Right atrium auricular region (tissue), 2 donors: ENCODE measurements at regions not wholly inside any gene's neighbourhood (a gene's known extent, or its start where the extent isn't known, plus 50 kb on each side); places are given as distances from the start of the nearest gene placed in this dataset.

ENCODE experiments used
- DNase-seq: peaks from one replicate; pipeline ENCODE4 v3.0.0-alpha.2; 2019; ENCODE audit warnings: low spot score
- H3K27ac ChIP-seq, 2 donors: fragments of 200-600 bp; sonication (generic); 1 replicate in 1 of 2; 2 replicates in 1 of 2; pipeline ENCODE4 v1.5.1; 2016 to 2019
- H3K27me3 ChIP-seq, 2 donors: fragments of 200-600 bp; sonication (generic); one replicate each; pipeline versions ENCODE4 v1.5.1 to v1.6.0; 2017 to 2019
- H3K36me3 ChIP-seq: fragments of 200-600 bp; sonication (generic); one replicate; pipeline ENCODE4 v1.5.1; 2016
- H3K4me1 ChIP-seq, 2 donors: fragments of 200-600 bp; sonication (generic); one replicate each; pipeline versions ENCODE4 v1.5.1 to v1.6.0; 2017 to 2019
- H3K4me3 ChIP-seq, 2 donors: fragments of 200-600 bp; sonication (generic); 1 replicate in 1 of 2; 2 replicates in 1 of 2; pipeline ENCODE4 v1.5.1; 2017 to 2019; ENCODE audit warnings: mild to moderate bottlenecking in 1 of 2, moderate library complexity in 1 of 2
- H3K9me3 ChIP-seq, 2 donors: fragments of 200-600 bp; sonication (generic); one replicate each; pipeline ENCODE4 v1.5.1; 2019
- TF ChIP-seq, protein P1 (sequence below), 2 donors: fragments of 200-600 bp; sonication (generic); IDR thresholded peaks; one replicate each; pipeline ENCODE4 v1.5.1; 2019; ENCODE audit warnings: antibody characterized with exemption in 2 of 2

DNA sequence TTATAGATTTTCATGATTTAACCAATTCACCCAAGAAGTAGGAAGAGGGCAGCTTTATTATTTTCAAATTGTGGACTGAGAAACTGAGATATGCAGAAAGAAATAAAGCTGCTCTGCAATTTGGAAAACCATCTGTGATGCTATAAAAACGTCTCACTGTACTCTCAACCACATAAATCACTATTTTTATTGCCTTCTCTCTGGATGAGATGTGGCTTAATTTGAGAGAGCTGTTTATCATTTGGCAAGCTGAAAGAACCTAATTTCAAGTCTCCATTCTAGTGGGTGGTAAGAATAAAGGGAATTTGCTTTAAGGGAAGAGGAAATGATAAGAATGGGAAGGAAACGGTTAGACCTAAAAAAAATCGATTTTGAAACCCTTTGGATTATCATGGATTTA, 49.9 kb upstream of the CYP1B1 start:
- H3K9me3 ChIP-seq = peaks cover 0 to 5% of the 10 kb centered on the region in 2 donors
- H3K36me3 ChIP-seq = no peaks in the 10 kb centered on the region
- TF ChIP-seq, protein P1, sequence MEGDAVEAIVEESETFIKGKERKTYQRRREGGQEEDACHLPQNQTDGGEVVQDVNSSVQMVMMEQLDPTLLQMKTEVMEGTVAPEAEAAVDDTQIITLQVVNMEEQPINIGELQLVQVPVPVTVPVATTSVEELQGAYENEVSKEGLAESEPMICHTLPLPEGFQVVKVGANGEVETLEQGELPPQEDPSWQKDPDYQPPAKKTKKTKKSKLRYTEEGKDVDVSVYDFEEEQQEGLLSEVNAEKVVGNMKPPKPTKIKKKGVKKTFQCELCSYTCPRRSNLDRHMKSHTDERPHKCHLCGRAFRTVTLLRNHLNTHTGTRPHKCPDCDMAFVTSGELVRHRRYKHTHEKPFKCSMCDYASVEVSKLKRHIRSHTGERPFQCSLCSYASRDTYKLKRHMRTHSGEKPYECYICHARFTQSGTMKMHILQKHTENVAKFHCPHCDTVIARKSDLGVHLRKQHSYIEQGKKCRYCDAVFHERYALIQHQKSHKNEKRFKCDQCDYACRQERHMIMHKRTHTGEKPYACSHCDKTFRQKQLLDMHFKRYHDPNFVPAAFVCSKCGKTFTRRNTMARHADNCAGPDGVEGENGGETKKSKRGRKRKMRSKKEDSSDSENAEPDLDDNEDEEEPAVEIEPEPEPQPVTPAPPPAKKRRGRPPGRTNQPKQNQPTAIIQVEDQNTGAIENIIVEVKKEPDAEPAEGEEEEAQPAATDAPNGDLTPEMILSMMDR (IDR thresholded peaks at IDR 0.05) = no peak
- H3K4me1 ChIP-seq = peaks cover 0 to 7% of the 10 kb centered on the region in 2 donors
- DNase-seq = no peak
- H3K4me3 ChIP-seq = no peak overlapping the region
- no peaks in the 10 kb centered on the region for H3K27me3 ChIP-seq
- H3K27ac ChIP-seq = no peak overlapping the region
